Vagina (tissue), 2 donors: ENCODE measurements at regions not wholly inside any gene's neighbourhood (a gene's known extent, or its start where the extent isn't known, plus 50 kb on each side); places are given as distances from the start of the nearest gene placed in this dataset.

Experiments used
- DNase-seq, 2 donors: peaks; one replicate each; pipeline ENCODE4 v3.0.0-alpha.2; 2017; ENCODE audit errors: extremely low spot score in 2 of 2
- H3K27ac ChIP-seq: fragments of 200-600 bp; sonication (generic); one replicate; pipeline ENCODE4 v1.5.1; 2019
- H3K27me3 ChIP-seq: fragments of 200-600 bp; sonication (generic); one replicate; pipeline ENCODE4 v1.5.1; 2019
- H3K36me3 ChIP-seq, 2 donors: fragments of 200-600 bp; sonication (generic); one replicate each; pipeline ENCODE4 v1.5.1; 2017 to 2019
- H3K4me1 ChIP-seq: fragments of 200-600 bp; sonication (generic); one replicate; pipeline ENCODE4 v1.5.1; 2019
- H3K4me3 ChIP-seq, 2 donors: fragments of 200-600 bp; sonication (generic); 1 replicate in 1 of 2; 2 replicates in 1 of 2; pipeline ENCODE4 v1.5.1; 2016 to 2019
- H3K9me3 ChIP-seq: fragments of 200-600 bp; sonication (generic); one replicate; pipeline ENCODE4 v1.5.1; 2019
- CTCF ChIP-seq, 3 experiments: fragments of 450-650 bp in 2 of 3; fragments of 200-600 bp in 1 of 3; sonication (generic) in 1 of 3; IDR thresholded peaks; one replicate each; pipeline ENCODE4 v1.5.1; 2017 to 2019; ENCODE audit warnings: antibody characterized with exemption in 3 of 3, mild to moderate bottlenecking in 2 of 3, moderate library complexity in 2 of 3
- POLR2A ChIP-seq, 2 donors: fragments of 450-650 bp; IDR thresholded peaks; one replicate each; pipeline ENCODE4 v1.6.1; 2017; ENCODE audit warnings: antibody characterized with exemption in 2 of 2, mild to moderate bottlenecking in 2 of 2, moderate library complexity in 2 of 2
- POLR2AphosphoS5 ChIP-seq, 2 donors: sonication (generic); formaldehyde crosslinking; IDR thresholded peaks; one replicate each; pipeline ENCODE4 v1.9.0; 2017; ENCODE audit warnings: antibody characterized with exemption in 2 of 2, mild to moderate bottlenecking in 2 of 2, low read depth in 1 of 2; ENCODE audit not compliant: insufficient read depth in 1 of 2
- intact Hi-C: fragments of 100-400 bp; cut with DNase I; formaldehyde crosslinking; loops from one replicate; pipeline ENCODE4 v1.15.1; 2023

GRCh38 chr2:14927021-14927564 lies 294.6 kb downstream of the LRATD1 start:
- no peak for DNase-seq
- Histone ChIP-seq H3K9me3 (no peaks in the 10 kb centered on the region), H3K36me3 (no peaks in the 10 kb centered on the region), H3K27ac (no peak overlapping the region), H3K27me3 (no peaks in the 10 kb centered on the region), H3K4me3 (no peak overlapping the region), H3K4me1 (no peaks in the 10 kb centered on the region)
- no peak for TF ChIP-seq POLR2AphosphoS5 (IDR thresholded peaks at IDR 0.05; ENCODE audit: insufficient read depth in 1 of 2, low read depth in 1 of 2)
- no peak for TF ChIP-seq POLR2A (IDR thresholded peaks at IDR 0.05)
- no peak for TF ChIP-seq CTCF (IDR thresholded peaks at IDR 0.05)
- intact Hi-C loops: no loop called here

- Histone ChIP-seq H3K27ac (no peak overlapping the region), H3K27me3 (no peaks in the 10 kb centered on the region), H3K4me1 (no peaks in the 10 kb centered on the region), H3K36me3 (no peaks in the 10 kb centered on the region), H3K9me3 (no peaks in the 10 kb centered on the region), H3K4me3 (no peak overlapping the region)
- TF ChIP-seq POLR2A (IDR thresholded peaks at IDR 0.05) (no peak), CTCF (IDR thresholded peaks at IDR 0.05) (no peak), POLR2AphosphoS5 (IDR thresholded peaks at IDR 0.05; ENCODE audit: insufficient read depth in 1 of 2, low read depth in 1 of 2) (no peak)
- no peak for DNase-seq
- intact Hi-C loops: no loop called here
Measured at GRCh38 chr2:14928056-14928455, 295.5 kb downstream of the LRATD1 start.

- no peaks in the 10 kb centered on the region for H3K4me1 ChIP-seq
- H3K36me3 ChIP-seq: no peaks in the 10 kb centered on the region
- TF ChIP-seq CTCF (IDR thresholded peaks at IDR 0.05): no peak
- no peak for TF ChIP-seq POLR2A (IDR thresholded peaks at IDR 0.05)
- TF ChIP-seq POLR2AphosphoS5 (IDR thresholded peaks at IDR 0.05; ENCODE audit: insufficient read depth in 1 of 2, low read depth in 1 of 2): no peak
- no peak overlapping the region for H3K27ac ChIP-seq
- intact Hi-C loops: no loop called here
- no peaks in the 10 kb centered on the region for H3K27me3 ChIP-seq
- no peaks in the 10 kb centered on the region for H3K9me3 ChIP-seq
- H3K4me3 ChIP-seq: no peak overlapping the region
- no peak for DNase-seq
Measured at GRCh38 chr2:14930441-14930840, 297.9 kb downstream of the LRATD1 start.

- no peak overlapping the region for H3K27ac ChIP-seq
- no peak overlapping the region for H3K4me3 ChIP-seq
- no peaks in the 10 kb centered on the region for H3K9me3 ChIP-seq
- DNase-seq: no peak
- no peaks in the 10 kb centered on the region for H3K36me3 ChIP-seq
- intact Hi-C loops: no loop called here
- no peaks in the 10 kb centered on the region for H3K4me1 ChIP-seq
- TF ChIP-seq CTCF (IDR thresholded peaks at IDR 0.05) (no peak), POLR2AphosphoS5 (IDR thresholded peaks at IDR 0.05; ENCODE audit: insufficient read depth in 1 of 2, low read depth in 1 of 2) (no peak), POLR2A (IDR thresholded peaks at IDR 0.05) (no peak)
- H3K27me3 ChIP-seq: no peaks in the 10 kb centered on the region
Measured at GRCh38 chr2:14932285-14932684, 299.8 kb downstream of the LRATD1 start.

- no peaks in the 10 kb centered on the region for H3K4me1 ChIP-seq
- intact Hi-C loops: no loop called here
- no peaks in the 10 kb centered on the region for H3K9me3 ChIP-seq
- H3K36me3 ChIP-seq: no peaks in the 10 kb centered on the region
- H3K27me3 ChIP-seq: no peaks in the 10 kb centered on the region
- no peak overlapping the region for H3K4me3 ChIP-seq
- no peak overlapping the region for H3K27ac ChIP-seq
- DNase-seq: no peak
- TF ChIP-seq POLR2A (IDR thresholded peaks at IDR 0.05) (no peak), CTCF (IDR thresholded peaks at IDR 0.05) (no peak), POLR2AphosphoS5 (IDR thresholded peaks at IDR 0.05; ENCODE audit: insufficient read depth in 1 of 2, low read depth in 1 of 2) (no peak)
Measured at GRCh38 chr2:14933753-14934152, 301.2 kb downstream of the LRATD1 start.
